ENCODE measurements at regions not wholly inside any gene's neighbourhood (a gene's known extent, or its start where the extent isn't known, plus 50 kb on each side); places are given as distances from the start of the nearest gene placed in this dataset.

DNA sequence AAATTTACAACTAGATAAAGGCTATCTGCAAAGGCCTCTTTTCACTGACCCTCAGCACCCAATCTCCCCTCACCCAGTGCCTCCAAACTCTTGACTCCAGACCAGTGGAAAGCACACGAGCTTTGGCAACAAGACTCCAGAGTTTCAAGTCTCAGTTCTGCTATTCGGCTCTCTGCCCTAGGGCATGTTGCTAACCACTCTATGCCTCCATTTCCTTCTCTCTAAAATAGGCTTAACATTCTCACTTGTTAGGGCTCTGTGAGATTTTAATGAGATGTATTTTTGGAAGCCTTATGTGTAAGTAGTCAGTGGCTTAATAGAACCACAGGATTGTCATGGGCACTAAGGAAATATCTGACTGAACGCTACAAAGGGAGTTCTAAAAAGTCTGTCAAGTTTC lies 116.5 kb upstream of the IQCM start:
- Mint-ChIP-seq H3K4me1 (ENCODE audit: insufficient read depth, unreplicated experiment) (no peaks in the 10 kb centered on the region), H3K4me3 (ENCODE audit: unreplicated experiment) (no peak overlapping the region), H3K36me3 (ENCODE audit: insufficient read depth, unreplicated experiment) (no peaks in the 10 kb centered on the region), H3K27me3 (ENCODE audit: insufficient read depth, unreplicated experiment) (no peaks in the 10 kb centered on the region), H3K9me3 (ENCODE audit: unreplicated experiment) (no peaks in the 10 kb centered on the region), H3K27ac (ENCODE audit: low read depth, unreplicated experiment) (no peak overlapping the region)
- ChIA-PET CTCF (no interaction called here), POLR2A (no interaction called here)
- intact Hi-C loops (cut with micrococcal nuclease), result no loop called here
- TF ChIP-seq, protein P1, sequence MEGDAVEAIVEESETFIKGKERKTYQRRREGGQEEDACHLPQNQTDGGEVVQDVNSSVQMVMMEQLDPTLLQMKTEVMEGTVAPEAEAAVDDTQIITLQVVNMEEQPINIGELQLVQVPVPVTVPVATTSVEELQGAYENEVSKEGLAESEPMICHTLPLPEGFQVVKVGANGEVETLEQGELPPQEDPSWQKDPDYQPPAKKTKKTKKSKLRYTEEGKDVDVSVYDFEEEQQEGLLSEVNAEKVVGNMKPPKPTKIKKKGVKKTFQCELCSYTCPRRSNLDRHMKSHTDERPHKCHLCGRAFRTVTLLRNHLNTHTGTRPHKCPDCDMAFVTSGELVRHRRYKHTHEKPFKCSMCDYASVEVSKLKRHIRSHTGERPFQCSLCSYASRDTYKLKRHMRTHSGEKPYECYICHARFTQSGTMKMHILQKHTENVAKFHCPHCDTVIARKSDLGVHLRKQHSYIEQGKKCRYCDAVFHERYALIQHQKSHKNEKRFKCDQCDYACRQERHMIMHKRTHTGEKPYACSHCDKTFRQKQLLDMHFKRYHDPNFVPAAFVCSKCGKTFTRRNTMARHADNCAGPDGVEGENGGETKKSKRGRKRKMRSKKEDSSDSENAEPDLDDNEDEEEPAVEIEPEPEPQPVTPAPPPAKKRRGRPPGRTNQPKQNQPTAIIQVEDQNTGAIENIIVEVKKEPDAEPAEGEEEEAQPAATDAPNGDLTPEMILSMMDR (IDR thresholded peaks at IDR 0.05; ENCODE audit: unreplicated experiment), result no peak
- BruUV-seq (replicated peaks), result no TSS peak
- DNase-seq (ENCODE audit: unreplicated experiment), result no peak

DNA sequence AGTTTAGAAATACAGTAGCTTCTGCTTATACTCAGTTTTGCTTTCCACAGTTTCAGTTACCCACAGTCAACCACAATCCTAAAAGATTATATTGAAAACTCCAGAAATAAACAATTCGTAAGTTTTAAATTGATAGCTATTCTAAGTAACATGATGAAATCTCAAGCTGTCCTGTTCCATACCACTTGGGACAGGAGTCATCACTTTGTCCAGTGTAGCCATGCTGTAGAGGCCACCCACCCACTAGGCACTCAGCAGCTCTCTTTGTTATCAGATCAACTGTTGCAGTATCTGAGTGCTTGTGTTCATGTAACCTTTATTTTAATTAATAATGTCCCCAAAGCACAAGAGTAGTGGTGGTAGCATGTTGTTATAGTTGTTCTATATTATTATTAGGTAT lies 117.5 kb upstream of the IQCM start:
- intact Hi-C loops (cut with micrococcal nuclease), result no loop called here
- Mint-ChIP-seq H3K4me3 (ENCODE audit: unreplicated experiment) (no peak overlapping the region), H3K4me1 (ENCODE audit: insufficient read depth, unreplicated experiment) (no peaks in the 10 kb centered on the region), H3K27ac (ENCODE audit: low read depth, unreplicated experiment) (no peak overlapping the region), H3K9me3 (ENCODE audit: unreplicated experiment) (no peaks in the 10 kb centered on the region), H3K27me3 (ENCODE audit: insufficient read depth, unreplicated experiment) (no peaks in the 10 kb centered on the region), H3K36me3 (ENCODE audit: insufficient read depth, unreplicated experiment) (no peaks in the 10 kb centered on the region)
- ChIA-PET CTCF (interaction anchor here (0.6 kb wide), 1 partner anchor 107 kb away, joined by 3 read pairs; no protein-coding TSS in a partner anchor), POLR2A (interaction anchor here (0.6 kb wide), 1 partner anchor 693 kb away, joined by 3 read pairs; no protein-coding TSS in a partner anchor)
- TF ChIP-seq, protein P1 (IDR thresholded peaks at IDR 0.05; ENCODE audit: unreplicated experiment), result no peak
- DNase-seq (ENCODE audit: unreplicated experiment), result no peak
- BruUV-seq (replicated peaks), result no TSS peak

DNA sequence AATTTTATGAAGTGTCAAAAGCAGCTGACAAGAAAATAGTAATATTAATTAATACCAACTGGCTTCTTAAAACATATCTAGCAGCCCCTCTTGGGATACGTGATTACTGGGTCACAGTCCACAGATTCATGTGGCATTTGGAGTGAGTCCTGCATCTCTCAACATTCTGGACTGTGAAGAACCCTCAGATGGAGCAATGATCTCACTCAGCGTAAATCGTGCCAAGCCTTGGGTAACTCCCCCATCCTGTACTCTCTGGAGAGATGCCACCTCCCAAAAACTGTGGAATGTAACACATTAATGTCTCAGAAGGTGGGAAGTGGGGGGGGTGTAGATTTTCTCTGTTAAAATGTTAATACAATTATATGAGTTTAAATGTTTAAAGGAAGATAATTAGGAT lies 118.2 kb upstream of the IQCM start:
- peak; percentile 42 for DNase-seq (ENCODE audit: unreplicated experiment)
- ChIA-PET CTCF (no interaction called here), POLR2A (interaction anchor here (0.6 kb wide), 1 partner anchor 694 kb away, joined by 3 read pairs; no protein-coding TSS in a partner anchor)
- no TSS peak for BruUV-seq (replicated peaks)
- no peaks in the 10 kb centered on the region for H3K9me3 Mint-ChIP-seq (ENCODE audit: unreplicated experiment)
- TF ChIP-seq, protein P1 (IDR thresholded peaks at IDR 0.05; ENCODE audit: unreplicated experiment), result no peak
- H3K27ac Mint-ChIP-seq (ENCODE audit: low read depth, unreplicated experiment), result no peak overlapping the region
- H3K4me3 Mint-ChIP-seq (ENCODE audit: unreplicated experiment), result no peak overlapping the region
- intact Hi-C loops (cut with micrococcal nuclease), result no loop called here
- no peaks in the 10 kb centered on the region for H3K36me3 Mint-ChIP-seq (ENCODE audit: insufficient read depth, unreplicated experiment)
- no peaks in the 10 kb centered on the region for H3K4me1 Mint-ChIP-seq (ENCODE audit: insufficient read depth, unreplicated experiment)
- H3K27me3 Mint-ChIP-seq (ENCODE audit: insufficient read depth, unreplicated experiment), result no peaks in the 10 kb centered on the region

DNA sequence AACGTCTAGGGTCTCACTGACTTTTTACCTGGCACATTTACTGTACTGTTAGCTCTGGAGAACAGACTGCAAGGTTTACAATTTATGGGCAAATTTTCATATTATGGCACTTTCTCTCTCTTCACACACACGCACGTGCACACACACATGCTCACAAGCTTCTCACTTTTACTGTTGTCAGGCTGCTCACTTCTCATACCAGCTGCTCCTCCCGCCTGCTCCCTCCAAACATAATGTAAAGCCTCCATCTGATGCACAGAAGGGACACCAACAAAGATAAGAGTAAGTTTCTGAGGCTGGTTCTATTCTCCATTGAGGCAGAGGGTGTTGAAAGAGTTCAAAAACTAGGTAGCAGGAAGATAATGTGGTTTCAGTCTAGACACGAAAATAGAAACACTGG lies 128.9 kb upstream of the DCLK2 start:
- Mint-ChIP-seq H3K4me1 (ENCODE audit: insufficient read depth, unreplicated experiment) (no peaks in the 10 kb centered on the region), H3K27ac (ENCODE audit: low read depth, unreplicated experiment) (no peak overlapping the region), H3K27me3 (ENCODE audit: insufficient read depth, unreplicated experiment) (no peaks in the 10 kb centered on the region), H3K9me3 (ENCODE audit: unreplicated experiment) (no peaks in the 10 kb centered on the region), H3K36me3 (ENCODE audit: insufficient read depth, unreplicated experiment) (no peaks in the 10 kb centered on the region), H3K4me3 (ENCODE audit: unreplicated experiment) (no peak overlapping the region)
- DNase-seq (ENCODE audit: unreplicated experiment), result no peak
- BruUV-seq (replicated peaks), result no TSS peak
- ChIA-PET POLR2A (no interaction called here), CTCF (interaction anchor here (1.2 kb wide), 1 partner anchor 14 kb away, joined by 3 read pairs; no protein-coding TSS in a partner anchor)
- intact Hi-C loops (cut with micrococcal nuclease), result no loop called here
- TF ChIP-seq, protein P1 (IDR thresholded peaks at IDR 0.05; ENCODE audit: unreplicated experiment), result no peak

All from MCF 10A (cell line).